Left lung (tissue), 4 donors: ENCODE measurements at regions not wholly inside any gene's neighbourhood (a gene's known extent, or its start where the extent isn't known, plus 50 kb on each side); places are given as distances from the start of the nearest gene placed in this dataset.

Experiments
- ATAC-seq: fragments of 200-7000 bp; cut with Tn5 transposase; one replicate; pipeline ENCODE4 v1.9.1; 2020; ENCODE audit warnings: moderate library complexity
- DNase-seq, 4 donors: peaks; one replicate each; pipeline ENCODE4 v3.0.0-alpha.2; 2013 to 2020
- H3K27ac ChIP-seq, 2 donors: fragments of 200-600 bp; sonication (generic) in 1 of 2; one replicate each; pipeline versions ENCODE4 v1.5.0 to v1.8.0; 2020 to 2021
- H3K27me3 ChIP-seq, 2 donors: fragments of 200-600 bp; sonication (generic) in 1 of 2; one replicate each; pipeline versions ENCODE4 v1.5.0 to v1.8.0; 2020 to 2021
- H3K36me3 ChIP-seq, 2 donors: fragments of 200-600 bp; sonication (generic) in 1 of 2; one replicate each; pipeline versions ENCODE4 v1.5.0 to v1.8.0; 2020 to 2021
- H3K4me1 ChIP-seq, 2 donors: fragments of 200-600 bp; one replicate each; pipeline ENCODE4 v1.8.0; 2021
- H3K4me3 ChIP-seq, 2 donors: fragments of 200-600 bp; sonication (generic) in 1 of 2; one replicate each; pipeline versions ENCODE4 v1.5.0 to v1.8.0; 2020 to 2021; ENCODE audit warnings: mild to moderate bottlenecking in 1 of 2
- H3K9me3 ChIP-seq, 2 donors: fragments of 200-600 bp; sonication (generic) in 1 of 2; one replicate each; pipeline versions ENCODE4 v1.5.0 to v1.8.0; 2020 to 2021
- CTCF ChIP-seq, 2 donors: fragments of 200-600 bp; sonication (generic) in 1 of 2; IDR thresholded peaks; one replicate each; pipeline versions ENCODE4 v1.5.0 to v1.8.0; 2021; ENCODE audit warnings: antibody characterized with exemption in 2 of 2
- intact Hi-C, 2 donors: fragments of 100-400 bp; cut with DNase I; formaldehyde crosslinking; loops; one replicate each; pipeline versions ENCODE4 v1.11.2 to v1.14.2; 2022
- donor health status: DM: no; HTN: yes; CAD: no.
- donor health status: DM: no; HTN: no; CAD: no.

- DNase-seq = no peak
- no peak for ATAC-seq
- Histone ChIP-seq H3K9me3 (no peaks in the 10 kb centered on the region), H3K36me3 (no peaks in the 10 kb centered on the region), H3K27me3 (no peaks in the 10 kb centered on the region), H3K27ac (no peak overlapping the region), H3K4me1 (no peaks in the 10 kb centered on the region), H3K4me3 (no peak overlapping the region)
- intact Hi-C loops = no loop called here
- TF ChIP-seq CTCF (IDR thresholded peaks at IDR 0.05) = no peak
Measured at GRCh38 chr17:71500761-71501555, 619.9 kb upstream of the SOX9 start.

- no peak for ATAC-seq
- intact Hi-C loops = no loop called here
Measured at GRCh38 chr17:71501711-71502110, 619.1 kb upstream of the SOX9 start.

GRCh38 chr17:71502443-71502842, 618.4 kb upstream of the SOX9 start:
- intact Hi-C loops = no loop called here
- no peaks in the 10 kb centered on the region for H3K36me3 ChIP-seq
- H3K27ac ChIP-seq = no peak overlapping the region
- DNase-seq = no peak
- H3K4me1 ChIP-seq = no peaks in the 10 kb centered on the region
- H3K27me3 ChIP-seq = no peaks in the 10 kb centered on the region
- H3K4me3 ChIP-seq = no peak overlapping the region
- ATAC-seq = no peak
- peaks cover 0 to 2% of the 10 kb centered on the region in 2 donors for H3K9me3 ChIP-seq
- no peak for TF ChIP-seq CTCF (IDR thresholded peaks at IDR 0.05)

More at GRCh38 chr17:71501711-71502110, 619.1 kb upstream of the SOX9 start:
- H3K4me1 ChIP-seq = no peaks in the 10 kb centered on the region
- no peak for DNase-seq
- H3K27me3 ChIP-seq = no peaks in the 10 kb centered on the region
- H3K4me3 ChIP-seq = no peak overlapping the region
- H3K27ac ChIP-seq = no peak overlapping the region
- no peaks in the 10 kb centered on the region for H3K36me3 ChIP-seq
- H3K9me3 ChIP-seq = no peaks in the 10 kb centered on the region
- TF ChIP-seq CTCF (IDR thresholded peaks at IDR 0.05) = no peak

GRCh38 chr17:71503710-71504465, 616.9 kb upstream of the SOX9 start:
- no peak overlapping the region for H3K4me3 ChIP-seq
- H3K27ac ChIP-seq = no peak overlapping the region
- no peak for DNase-seq
- no peak for ATAC-seq
- H3K36me3 ChIP-seq = no peaks in the 10 kb centered on the region
- no peaks in the 10 kb centered on the region for H3K4me1 ChIP-seq
- TF ChIP-seq CTCF (IDR thresholded peaks at IDR 0.05) = no peak
- no peaks in the 10 kb centered on the region for H3K27me3 ChIP-seq
- intact Hi-C loops = no loop called here
- H3K9me3 ChIP-seq = peaks cover 0 to 4% of the 10 kb centered on the region in 2 donors

GRCh38 chr17:71505200-71505599, 615.6 kb upstream of the SOX9 start:
- no peak for TF ChIP-seq CTCF (IDR thresholded peaks at IDR 0.05)
- H3K4me1 ChIP-seq = no peaks in the 10 kb centered on the region
- no peak overlapping the region for H3K4me3 ChIP-seq
- peaks cover 0 to 4% of the 10 kb centered on the region in 2 donors for H3K9me3 ChIP-seq
- intact Hi-C loops = no loop called here
- ATAC-seq (no peak), DNase-seq (no peak)
- H3K36me3 ChIP-seq = no peaks in the 10 kb centered on the region
- H3K27ac ChIP-seq = no peak overlapping the region
- H3K27me3 ChIP-seq = no peaks in the 10 kb centered on the region
